Urinary bladder (tissue), 3 donors: ENCODE measurements at regions not wholly inside any gene's neighbourhood (a gene's known extent, or its start where the extent isn't known, plus 50 kb on each side); places are given as distances from the start of the nearest gene placed in this dataset.

Experiments
- DNase-seq: peaks from one replicate; pipeline ENCODE4 v3.0.0-alpha.2; 2015; ENCODE audit errors: extremely low spot score
- H3K27ac ChIP-seq: one replicate; pipeline ENCODE4 v1.5.1; 2013; ENCODE audit warnings: low read depth, mild to moderate bottlenecking, moderate library complexity
- H3K36me3 ChIP-seq: one replicate; pipeline ENCODE4 v1.6.1; 2013; ENCODE audit warnings: mild to moderate bottlenecking, moderate library complexity; ENCODE audit not compliant: insufficient read depth
- H3K4me1 ChIP-seq: one replicate; pipeline ENCODE4 v1.6.1; 2013; ENCODE audit warnings: mild to moderate bottlenecking, moderate library complexity; ENCODE audit not compliant: insufficient read depth
- H3K4me3 ChIP-seq: one replicate; pipeline ENCODE4 v1.5.1; 2013; ENCODE audit warnings: low read depth, low read length
- WGBS: extraction: QIAGEN DNeasy Blood & Tissue Kit; methylation state at CpG from one replicate; pipeline ENCODE4 v1.1.7; 2013; 5-methylcytosine and 5-hydroxymethylcytosine counted together
- donor health status: healthy with polysubstance abuse.
- donor health status: healthy.

- WGBS = 90% methylated on average over 4 of the region's 4 CpGs
- no peak for DNase-seq
- H3K27ac ChIP-seq = no peak overlapping the region
These were observed 238.4 kb upstream of the LRIG3 start for GRCh38 chr12:59158681-59159080.

GRCh38 chr12:59158066-59158465, 237.8 kb upstream of the LRIG3 start:
- DNase-seq = no peak
- H3K4me1 ChIP-seq = no peaks in the 10 kb centered on the region
- 66% methylated on average over 3 of the region's 3 CpGs for WGBS

More at GRCh38 chr12:59158681-59159080, 238.4 kb upstream of the LRIG3 start:
- H3K4me3 ChIP-seq = no peak overlapping the region
- no peaks in the 10 kb centered on the region for H3K4me1 ChIP-seq
- H3K36me3 ChIP-seq = no peaks in the 10 kb centered on the region

GRCh38 chr12:59155448-59155847, 235.1 kb upstream of the LRIG3 start:
- no peak for DNase-seq

More at GRCh38 chr12:59158066-59158465, 237.8 kb upstream of the LRIG3 start:
- Histone ChIP-seq H3K4me3 (no peak overlapping the region), H3K36me3 (no peaks in the 10 kb centered on the region), H3K27ac (no peak overlapping the region)

GRCh38 chr12:59151243-59151642, 230.9 kb upstream of the LRIG3 start:
- Histone ChIP-seq H3K4me1 (no peaks in the 10 kb centered on the region), H3K27ac (no peak overlapping the region), H3K36me3 (no peaks in the 10 kb centered on the region), H3K4me3 (no peak overlapping the region)
- DNase-seq = no peak

More at GRCh38 chr12:59155448-59155847, 235.1 kb upstream of the LRIG3 start:
- Histone ChIP-seq H3K36me3 (no peaks in the 10 kb centered on the region), H3K4me1 (no peaks in the 10 kb centered on the region), H3K4me3 (no peak overlapping the region), H3K27ac (no peak overlapping the region)

GRCh38 chr12:59149995-59150642, 229.8 kb upstream of the LRIG3 start:
- Histone ChIP-seq H3K4me1 (no peaks in the 10 kb centered on the region), H3K4me3 (no peak overlapping the region), H3K27ac (no peak overlapping the region), H3K36me3 (no peaks in the 10 kb centered on the region)
- WGBS = 51% methylated on average over 2 of the region's 2 CpGs
- DNase-seq = peak; percentile 49

- Histone ChIP-seq H3K4me1 (no peaks in the 10 kb centered on the region), H3K36me3 (no peaks in the 10 kb centered on the region), H3K4me3 (no peak overlapping the region), H3K27ac (no peak overlapping the region)
- DNase-seq = no peak
- 94% methylated on average over 1 of the region's 1 CpG for WGBS
These were observed 227.5 kb upstream of the LRIG3 start for GRCh38 chr12:59147791-59148190.

GRCh38 chr12:59142183-59142790, 222.0 kb upstream of the LRIG3 start:
- Histone ChIP-seq H3K4me3 (no peak overlapping the region), H3K36me3 (no peaks in the 10 kb centered on the region), H3K27ac (no peak overlapping the region), H3K4me1 (no peaks in the 10 kb centered on the region)
- WGBS = 55% methylated on average over 4 of the region's 4 CpGs
- DNase-seq = no peak

- Histone ChIP-seq H3K27ac (no peak overlapping the region), H3K36me3 (no peaks in the 10 kb centered on the region), H3K4me3 (no peak overlapping the region), H3K4me1 (no peaks in the 10 kb centered on the region)
- DNase-seq = no peak
- 59% methylated on average over 2 of the region's 2 CpGs for WGBS
These were observed 214.4 kb upstream of the LRIG3 start for GRCh38 chr12:59134750-59135149.

- WGBS = 52% methylated on average over 3 of the region's 3 CpGs
- Histone ChIP-seq H3K4me3 (no peak overlapping the region), H3K4me1 (no peaks in the 10 kb centered on the region), H3K36me3 (no peaks in the 10 kb centered on the region), H3K27ac (no peak overlapping the region)
- no peak for DNase-seq
These were observed 211.2 kb upstream of the LRIG3 start for GRCh38 chr12:59131462-59131861.

- DNase-seq = no peak
- no peak overlapping the region for H3K27ac ChIP-seq
These were observed 202.5 kb upstream of the LRIG3 start for GRCh38 chr12:59122784-59123183.

GRCh38 chr12:59121451-59121850, 201.1 kb upstream of the LRIG3 start:
- H3K27ac ChIP-seq = no peak overlapping the region

More at GRCh38 chr12:59122784-59123183, 202.5 kb upstream of the LRIG3 start:
- no peaks in the 10 kb centered on the region for H3K4me1 ChIP-seq
- WGBS = 63% methylated on average over 3 of the region's 3 CpGs
- no peak overlapping the region for H3K4me3 ChIP-seq
- H3K36me3 ChIP-seq = no peaks in the 10 kb centered on the region

GRCh38 chr12:59119676-59120075, 199.4 kb upstream of the LRIG3 start:
- H3K4me1 ChIP-seq = no peaks in the 10 kb centered on the region
- H3K36me3 ChIP-seq = no peaks in the 10 kb centered on the region
- WGBS = 85% methylated on average over 2 of the region's 2 CpGs
- H3K4me3 ChIP-seq = no peak overlapping the region
- H3K27ac ChIP-seq = no peak overlapping the region
- DNase-seq = no peak

More at GRCh38 chr12:59121451-59121850, 201.1 kb upstream of the LRIG3 start:
- H3K36me3 ChIP-seq = no peaks in the 10 kb centered on the region
- no peak overlapping the region for H3K4me3 ChIP-seq
- WGBS = 73% methylated on average over 2 of the region's 2 CpGs
- H3K4me1 ChIP-seq = no peaks in the 10 kb centered on the region
- no peak for DNase-seq

- WGBS = 95% methylated on average over 3 of the region's 3 CpGs
- no peaks in the 10 kb centered on the region for H3K36me3 ChIP-seq
- no peak overlapping the region for H3K27ac ChIP-seq
- no peak for DNase-seq
- no peak overlapping the region for H3K4me3 ChIP-seq
- no peaks in the 10 kb centered on the region for H3K4me1 ChIP-seq
These were observed 198.1 kb upstream of the LRIG3 start for GRCh38 chr12:59118356-59118755.

- 51% methylated on average over 1 of the region's 1 CpG for WGBS
- Histone ChIP-seq H3K4me1 (no peaks in the 10 kb centered on the region), H3K4me3 (no peak overlapping the region), H3K36me3 (no peaks in the 10 kb centered on the region), H3K27ac (no peak overlapping the region)
- no peak for DNase-seq
These were observed 195.7 kb upstream of the LRIG3 start for GRCh38 chr12:59115995-59116394.
